ENCODE measurements at regions not wholly inside any gene's neighbourhood (a gene's known extent, or its start where the extent isn't known, plus 50 kb on each side); places are given as distances from the start of the nearest gene placed in this dataset.

- TF ChIP-seq, protein P1, sequence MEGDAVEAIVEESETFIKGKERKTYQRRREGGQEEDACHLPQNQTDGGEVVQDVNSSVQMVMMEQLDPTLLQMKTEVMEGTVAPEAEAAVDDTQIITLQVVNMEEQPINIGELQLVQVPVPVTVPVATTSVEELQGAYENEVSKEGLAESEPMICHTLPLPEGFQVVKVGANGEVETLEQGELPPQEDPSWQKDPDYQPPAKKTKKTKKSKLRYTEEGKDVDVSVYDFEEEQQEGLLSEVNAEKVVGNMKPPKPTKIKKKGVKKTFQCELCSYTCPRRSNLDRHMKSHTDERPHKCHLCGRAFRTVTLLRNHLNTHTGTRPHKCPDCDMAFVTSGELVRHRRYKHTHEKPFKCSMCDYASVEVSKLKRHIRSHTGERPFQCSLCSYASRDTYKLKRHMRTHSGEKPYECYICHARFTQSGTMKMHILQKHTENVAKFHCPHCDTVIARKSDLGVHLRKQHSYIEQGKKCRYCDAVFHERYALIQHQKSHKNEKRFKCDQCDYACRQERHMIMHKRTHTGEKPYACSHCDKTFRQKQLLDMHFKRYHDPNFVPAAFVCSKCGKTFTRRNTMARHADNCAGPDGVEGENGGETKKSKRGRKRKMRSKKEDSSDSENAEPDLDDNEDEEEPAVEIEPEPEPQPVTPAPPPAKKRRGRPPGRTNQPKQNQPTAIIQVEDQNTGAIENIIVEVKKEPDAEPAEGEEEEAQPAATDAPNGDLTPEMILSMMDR (conservative IDR thresholded peaks at IDR 0.05; ENCODE audit: low read depth in 2 of 2): no peak
- no peak for TF ChIP-seq NANOG (IDR thresholded peaks at IDR 0.05; ENCODE audit: borderline replicate concordance)
- no peak for TF ChIP-seq STAT1 (IDR thresholded peaks at IDR 0.05; ENCODE audit: unreplicated experiment)
- TF ChIP-seq ZNF114 (CRISPR knock-in tag; IDR thresholded peaks at IDR 0.05): no peak
- TF ChIP-seq ZNF331 (CRISPR knock-in tag; IDR thresholded peaks at IDR 0.05; ENCODE audit: low read depth): no peak
- TF ChIP-seq CREB1 (CRISPR knock-in tag; IDR thresholded peaks at IDR 0.05; ENCODE audit: low read depth): no peak
These were observed 603.3 kb upstream of the TMEM132C start (continued) for GRCh38 chr12:127663716-127664115.

- Histone ChIP-seq H3K4me2 (no peak overlapping the region), H3K79me2 (replicated peaks; ENCODE audit: insufficient read depth) (no peaks in the 10 kb centered on the region), H3K4me3 (no peak overlapping the region), H3K27me3 (ENCODE audit: insufficient read depth) (no peaks in the 10 kb centered on the region), H4K20me1 (replicated peaks; ENCODE audit: insufficient read depth) (no peaks in the 10 kb centered on the region), H3F3A (replicated peaks; ENCODE audit: low read depth) (no peaks in the 10 kb centered on the region), H3K4me1 (ENCODE audit: insufficient read depth) (no peaks in the 10 kb centered on the region), H3K36me3 (ENCODE audit: insufficient read depth) (no peaks in the 10 kb centered on the region), H2AFZ (no peak overlapping the region), H3K27ac (ENCODE audit: low read depth) (no peak overlapping the region), H3K9me2 (ENCODE audit: insufficient read depth) (no peaks in the 10 kb centered on the region)
- Mint-ChIP-seq H3K27me3 (ENCODE audit: insufficient read depth, low read depth, poor library complexity) (peaks cover 5% of the 10 kb centered on the region), H3K9me3 (peaks cover 96% of the 10 kb centered on the region), H3K4me3 (no peak overlapping the region), H3K4me1 (no peaks in the 10 kb centered on the region), H3K27ac (no peak overlapping the region), H3K36me3 (ENCODE audit: low read depth) (peaks cover 45% of the 10 kb centered on the region)
- DNase-seq (ENCODE audit: low spot score): no peak
- ATAC-seq: no peak
- TF ChIP-seq ZNF331 (CRISPR knock-in tag; IDR thresholded peaks at IDR 0.05; ENCODE audit: low read depth) (no peak), REST (IDR thresholded peaks at IDR 0.05; ENCODE audit: unreplicated experiment) (no peak), STAT1 (IDR thresholded peaks at IDR 0.05; ENCODE audit: unreplicated experiment) (no peak), ZNF114 (CRISPR knock-in tag; IDR thresholded peaks at IDR 0.05) (no peak), JUNB (IDR thresholded peaks at IDR 0.05; ENCODE audit: unreplicated experiment) (no peak), NANOG (IDR thresholded peaks at IDR 0.05; ENCODE audit: borderline replicate concordance) (no peak)
- TF ChIP-seq, protein P1 (conservative IDR thresholded peaks at IDR 0.05; ENCODE audit: low read depth in 2 of 2): no peak
- TF ChIP-seq, protein P2, sequence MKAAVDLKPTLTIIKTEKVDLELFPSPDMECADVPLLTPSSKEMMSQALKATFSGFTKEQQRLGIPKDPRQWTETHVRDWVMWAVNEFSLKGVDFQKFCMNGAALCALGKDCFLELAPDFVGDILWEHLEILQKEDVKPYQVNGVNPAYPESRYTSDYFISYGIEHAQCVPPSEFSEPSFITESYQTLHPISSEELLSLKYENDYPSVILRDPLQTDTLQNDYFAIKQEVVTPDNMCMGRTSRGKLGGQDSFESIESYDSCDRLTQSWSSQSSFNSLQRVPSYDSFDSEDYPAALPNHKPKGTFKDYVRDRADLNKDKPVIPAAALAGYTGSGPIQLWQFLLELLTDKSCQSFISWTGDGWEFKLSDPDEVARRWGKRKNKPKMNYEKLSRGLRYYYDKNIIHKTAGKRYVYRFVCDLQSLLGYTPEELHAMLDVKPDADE (IDR thresholded peaks at IDR 0.05): no peak
- TF ChIP-seq, protein P3, sequence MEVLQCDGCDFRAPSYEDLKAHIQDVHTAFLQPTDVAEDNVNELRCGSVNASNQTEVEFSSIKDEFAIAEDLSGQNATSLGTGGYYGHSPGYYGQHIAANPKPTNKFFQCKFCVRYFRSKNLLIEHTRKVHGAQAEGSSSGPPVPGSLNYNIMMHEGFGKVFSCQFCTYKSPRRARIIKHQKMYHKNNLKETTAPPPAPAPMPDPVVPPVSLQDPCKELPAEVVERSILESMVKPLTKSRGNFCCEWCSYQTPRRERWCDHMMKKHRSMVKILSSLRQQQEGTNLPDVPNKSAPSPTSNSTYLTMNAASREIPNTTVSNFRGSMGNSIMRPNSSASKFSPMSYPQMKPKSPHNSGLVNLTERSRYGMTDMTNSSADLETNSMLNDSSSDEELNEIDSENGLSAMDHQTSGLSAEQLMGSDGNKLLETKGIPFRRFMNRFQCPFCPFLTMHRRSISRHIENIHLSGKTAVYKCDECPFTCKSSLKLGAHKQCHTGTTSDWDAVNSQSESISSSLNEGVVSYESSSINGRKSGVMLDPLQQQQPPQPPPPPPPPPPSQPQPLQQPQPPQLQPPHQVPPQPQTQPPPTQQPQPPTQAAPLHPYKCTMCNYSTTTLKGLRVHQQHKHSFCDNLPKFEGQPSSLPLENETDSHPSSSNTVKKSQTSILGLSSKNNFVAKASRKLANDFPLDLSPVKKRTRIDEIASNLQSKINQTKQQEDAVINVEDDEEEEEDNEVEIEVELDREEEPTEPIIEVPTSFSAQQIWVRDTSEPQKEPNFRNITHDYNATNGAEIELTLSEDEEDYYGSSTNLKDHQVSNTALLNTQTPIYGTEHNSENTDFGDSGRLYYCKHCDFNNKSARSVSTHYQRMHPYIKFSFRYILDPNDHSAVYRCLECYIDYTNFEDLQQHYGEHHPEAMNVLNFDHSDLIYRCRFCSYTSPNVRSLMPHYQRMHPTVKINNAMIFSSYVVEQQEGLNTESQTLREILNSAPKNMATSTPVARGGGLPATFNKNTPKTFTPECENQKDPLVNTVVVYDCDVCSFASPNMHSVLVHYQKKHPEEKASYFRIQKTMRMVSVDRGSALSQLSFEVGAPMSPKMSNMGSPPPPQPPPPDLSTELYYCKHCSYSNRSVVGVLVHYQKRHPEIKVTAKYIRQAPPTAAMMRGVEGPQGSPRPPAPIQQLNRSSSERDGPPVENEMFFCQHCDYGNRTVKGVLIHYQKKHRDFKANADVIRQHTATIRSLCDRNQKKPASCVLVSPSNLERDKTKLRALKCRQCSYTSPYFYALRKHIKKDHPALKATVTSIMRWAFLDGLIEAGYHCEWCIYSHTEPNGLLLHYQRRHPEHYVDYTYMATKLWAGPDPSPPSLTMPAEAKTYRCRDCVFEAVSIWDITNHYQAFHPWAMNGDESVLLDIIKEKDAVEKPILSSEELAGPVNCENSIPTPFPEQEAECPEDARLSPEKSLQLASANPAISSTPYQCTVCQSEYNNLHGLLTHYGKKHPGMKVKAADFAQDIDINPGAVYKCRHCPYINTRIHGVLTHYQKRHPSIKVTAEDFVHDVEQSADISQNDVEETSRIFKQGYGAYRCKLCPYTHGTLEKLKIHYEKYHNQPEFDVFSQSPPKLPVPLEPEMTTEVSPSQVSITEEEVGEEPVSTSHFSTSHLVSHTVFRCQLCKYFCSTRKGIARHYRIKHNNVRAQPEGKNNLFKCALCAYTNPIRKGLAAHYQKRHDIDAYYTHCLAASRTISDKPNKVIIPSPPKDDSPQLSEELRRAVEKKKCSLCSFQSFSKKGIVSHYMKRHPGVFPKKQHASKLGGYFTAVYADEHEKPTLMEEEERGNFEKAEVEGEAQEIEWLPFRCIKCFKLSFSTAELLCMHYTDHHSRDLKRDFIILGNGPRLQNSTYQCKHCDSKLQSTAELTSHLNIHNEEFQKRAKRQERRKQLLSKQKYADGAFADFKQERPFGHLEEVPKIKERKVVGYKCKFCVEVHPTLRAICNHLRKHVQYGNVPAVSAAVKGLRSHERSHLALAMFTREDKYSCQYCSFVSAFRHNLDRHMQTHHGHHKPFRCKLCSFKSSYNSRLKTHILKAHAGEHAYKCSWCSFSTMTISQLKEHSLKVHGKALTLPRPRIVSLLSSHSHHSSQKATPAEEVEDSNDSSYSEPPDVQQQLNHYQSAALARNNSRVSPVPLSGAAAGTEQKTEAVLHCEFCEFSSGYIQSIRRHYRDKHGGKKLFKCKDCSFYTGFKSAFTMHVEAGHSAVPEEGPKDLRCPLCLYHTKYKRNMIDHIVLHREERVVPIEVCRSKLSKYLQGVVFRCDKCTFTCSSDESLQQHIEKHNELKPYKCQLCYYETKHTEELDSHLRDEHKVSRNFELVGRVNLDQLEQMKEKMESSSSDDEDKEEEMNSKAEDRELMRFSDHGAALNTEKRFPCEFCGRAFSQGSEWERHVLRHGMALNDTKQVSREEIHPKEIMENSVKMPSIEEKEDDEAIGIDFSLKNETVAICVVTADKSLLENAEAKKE (CRISPR knock-in tag; IDR thresholded peaks at IDR 0.05): no peak
These were observed 602.1 kb upstream of the TMEM132C start for GRCh38 chr12:127664901-127665300.
